Pancreas (tissue), 10 donors: ENCODE measurements at regions not wholly inside any gene's neighbourhood (a gene's known extent, or its start where the extent isn't known, plus 50 kb on each side); places are given as distances from the start of the nearest gene placed in this dataset.

ENCODE experiments used
- ATAC-seq, 4 donors: fragments of 200-7000 bp; cut with Tn5 transposase; one replicate each; pipeline versions ENCODE4 v1.8.0 to v1.9.1; 2020; ENCODE audit warnings: mild to moderate bottlenecking in 4 of 4, moderate library complexity in 4 of 4
- DNase-seq, 6 donors: peaks; one replicate each; pipeline ENCODE4 v3.0.0-alpha.2; 2020
- FAIRE-seq: peaks from 2 replicates; lab custom pipeline; 2012; peaks lifted over from hg19 to GRCh38; lab: Jason Lieb, UNC
- H3K27ac ChIP-seq, 4 donors: fragments of 200-600 bp; sonication (generic); 1 replicate in 3 of 4; 2 replicates in 1 of 4; pipeline versions ENCODE4 v1.5.0 to v1.8.0; 2020
- H3K27me3 ChIP-seq, 4 donors: fragments of 200-600 bp; one replicate each; pipeline ENCODE4 v1.8.0; 2021
- H3K36me3 ChIP-seq, 3 donors: fragments of 200-600 bp; sonication (generic) in 1 of 3; one replicate each; pipeline versions ENCODE4 v1.5.0 to v1.8.0; 2020 to 2021
- H3K4me1 ChIP-seq, 3 donors: fragments of 200-600 bp; one replicate each; pipeline ENCODE4 v1.8.0; 2021
- H3K4me3 ChIP-seq, 4 donors: fragments of 200-600 bp; sonication (generic) in 2 of 4; one replicate each; pipeline versions ENCODE4 v1.5.0 to v1.8.0; 2020 to 2021
- H3K9me3 ChIP-seq, 4 donors: fragments of 200-600 bp; one replicate each; pipeline ENCODE4 v1.8.0; 2021
- CTCF ChIP-seq, 4 donors: fragments of 200-600 bp; sonication (generic) in 3 of 4; IDR thresholded peaks; one replicate each; pipeline versions ENCODE4 v1.5.0 to v1.8.0; 2021; ENCODE audit warnings: antibody characterized with exemption in 4 of 4
- WGBS, 2 donors: extraction: QIAGEN DNeasy Blood & Tissue Kit; methylation state at CpG; one replicate each; pipeline ENCODE4 v1.1.7; 2013; 5-methylcytosine and 5-hydroxymethylcytosine counted together
- intact Hi-C, 3 donors: fragments of 100-400 bp; cut with DNase I; formaldehyde crosslinking; loops; one replicate each; pipeline versions ENCODE4 v1.11.1 to v1.14.2; 2022
- donor health status: healthy with polysubstance abuse.
- donor health status: DM: no; HTN: no; CAD: no; lungs with moderate emphysema.
- donor health status: DM: no; HTN: no; CAD: no.
- donor health status: control.
- donor health status: control.
- donor health status: Bipolar disorder and iron deficiency.
- donor health status: DM: yes; HTN: yes; CAD: no.
- donor health status: DM: no; HTN: no; CAD: no.
- donor health status: DM: no; HTN: no; CAD: no.
- donor health status: DM: yes; HTN: yes; CAD: no.

DNA sequence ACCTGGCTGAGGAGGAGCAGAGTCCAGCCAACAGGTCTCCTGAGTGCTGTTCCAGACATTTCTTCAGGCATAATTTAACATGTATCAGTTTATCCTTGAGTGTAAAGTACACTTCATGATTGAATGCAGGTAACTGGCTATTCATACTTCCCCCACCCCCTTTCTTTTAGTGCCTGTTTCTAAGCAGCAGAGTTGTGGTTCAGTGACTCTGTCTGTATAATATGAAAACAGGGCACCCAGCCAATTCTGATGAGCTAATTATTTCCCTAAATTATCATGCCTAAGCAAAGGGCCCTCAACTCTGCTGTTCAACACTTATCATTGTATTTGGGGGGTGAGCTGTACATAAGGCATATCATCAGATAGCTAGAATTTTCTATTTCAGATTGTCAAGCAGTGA lies 51.9 kb upstream of the ZSWIM6 start:
- H3K9me3 ChIP-seq, result no peaks in the 10 kb centered on the region
- H3K27me3 ChIP-seq, result no peaks in the 10 kb centered on the region
- intact Hi-C loops, result no loop called here
- no peaks in the 10 kb centered on the region for H3K36me3 ChIP-seq
- no peak for TF ChIP-seq CTCF (IDR thresholded peaks at IDR 0.05)
- no peak overlapping the region for H3K4me3 ChIP-seq
- H3K27ac ChIP-seq, result peak overlapping the region in 2 of 4 donors; percentile 32 to 44
- DNase-seq (peak in 1 of 6 donors; percentile 51), FAIRE-seq (no peak), ATAC-seq (peak; percentile 70 to 80 (median 74))
- H3K4me1 ChIP-seq, result peaks cover 0 to 14% (median 12%) of the 10 kb centered on the region in 3 donors

DNA sequence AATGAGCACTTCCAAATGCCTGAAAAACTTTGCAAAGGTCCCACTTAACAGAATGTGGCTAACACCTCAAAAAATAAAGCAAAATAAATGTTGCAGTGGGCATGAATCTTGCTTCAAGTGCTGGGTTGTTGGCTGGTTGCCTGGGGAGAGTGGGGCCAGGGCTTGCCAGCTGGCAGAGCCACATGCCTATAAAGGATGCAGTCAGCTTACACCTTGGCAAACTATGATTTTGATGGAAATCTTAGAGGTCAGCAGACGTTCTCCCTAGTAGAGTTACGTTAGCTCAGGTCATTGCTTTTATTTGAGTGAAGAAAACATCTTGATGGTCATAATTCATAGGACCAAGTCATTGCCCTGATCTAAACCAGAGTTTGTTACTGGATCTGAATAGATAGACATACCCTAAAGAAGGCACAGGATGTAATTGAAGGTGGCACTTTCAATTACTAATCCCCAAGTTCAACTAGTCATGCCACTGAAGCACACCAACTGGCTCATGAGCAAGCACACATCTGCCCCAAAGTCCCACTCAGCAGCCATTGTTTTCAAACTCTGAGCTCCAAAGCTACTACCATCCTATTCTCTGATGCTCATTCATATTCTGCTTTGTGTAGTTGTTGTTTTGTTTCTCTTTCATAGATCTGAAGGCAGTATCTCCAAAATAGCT lies 51.2 kb upstream of the ZSWIM6 start:
- Histone ChIP-seq H3K4me3 (no peak overlapping the region), H3K36me3 (no peaks in the 10 kb centered on the region), H3K4me1 (peaks cover 0 to 14% (median 12%) of the 10 kb centered on the region in 3 donors), H3K9me3 (no peaks in the 10 kb centered on the region), H3K27ac (peak overlapping the region in 2 of 4 donors; percentile 32 to 44), H3K27me3 (no peaks in the 10 kb centered on the region)
- WGBS, 2 donors, result 6 to 9% methylated on average over 2 of the region's 2 CpGs
- FAIRE-seq, result peak; percentile 17
- intact Hi-C loops, result no loop called here
- peak; percentile 73 to 84 (median 78) for ATAC-seq
- no peak for TF ChIP-seq CTCF (IDR thresholded peaks at IDR 0.05)
- DNase-seq, result peak; percentile 61 to 82 (median 70)

- 100% methylated on average over 1 of the region's 1 CpG for WGBS, 2 donors
Observed at GRCh38 chr5:61281686-61282085, 50.4 kb upstream of the ZSWIM6 start.

More at GRCh38 chr5:61281686-61282085, 50.4 kb upstream of the ZSWIM6 start:
- peaks cover 0 to 14% (median 12%) of the 10 kb centered on the region in 3 donors for H3K4me1 ChIP-seq
- TF ChIP-seq CTCF (IDR thresholded peaks at IDR 0.05), result no peak
- no peak for FAIRE-seq
- H3K27ac ChIP-seq, result no peak overlapping the region
- no peaks in the 10 kb centered on the region for H3K9me3 ChIP-seq
- intact Hi-C loops, result no loop called here
- no peaks in the 10 kb centered on the region for H3K27me3 ChIP-seq
- H3K36me3 ChIP-seq, result no peaks in the 10 kb centered on the region
- H3K4me3 ChIP-seq, result no peak overlapping the region
- no peak for DNase-seq
- ATAC-seq, result no peak
